GM12873 (cell line): ENCODE measurements at regions not wholly inside any gene's neighbourhood (a gene's known extent, or its start where the extent isn't known, plus 50 kb on each side); places are given as distances from the start of the nearest gene placed in this dataset.
A peak's percentile ranks its signal among the peaks of the same experiment; 100 is the strongest.

Experiments
- TF ChIP-seq, protein P1 (sequence below): IDR thresholded peaks from 2 replicates; pipeline ENCODE4 v1.5.1; 2012; ENCODE audit warnings: low read depth, mild to moderate bottlenecking, moderate library complexity, low read length, control low read depth; ENCODE audit not compliant: insufficient read depth; ENCODE audit errors: missing control alignments

DNA sequence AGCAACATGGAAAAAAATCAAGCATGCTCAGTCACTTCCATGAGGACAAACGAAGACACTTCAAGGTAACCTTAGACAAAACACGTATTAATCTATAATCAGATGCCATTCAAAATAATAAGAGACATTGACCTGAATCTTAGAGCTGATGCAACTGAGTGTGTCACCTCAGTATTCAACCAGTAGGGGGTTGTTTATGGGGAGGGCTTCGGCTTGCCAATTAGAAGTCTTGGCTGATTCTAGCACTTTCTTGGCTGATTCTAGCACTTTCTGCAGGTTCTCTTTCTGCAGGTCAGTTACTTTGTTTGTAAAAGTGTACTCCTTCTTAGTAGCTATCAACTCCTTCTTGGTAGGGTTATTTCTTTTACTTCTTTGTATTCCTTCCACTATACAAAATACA is 317.6 kb downstream of the ENC1 start:
- TF ChIP-seq, protein P1, sequence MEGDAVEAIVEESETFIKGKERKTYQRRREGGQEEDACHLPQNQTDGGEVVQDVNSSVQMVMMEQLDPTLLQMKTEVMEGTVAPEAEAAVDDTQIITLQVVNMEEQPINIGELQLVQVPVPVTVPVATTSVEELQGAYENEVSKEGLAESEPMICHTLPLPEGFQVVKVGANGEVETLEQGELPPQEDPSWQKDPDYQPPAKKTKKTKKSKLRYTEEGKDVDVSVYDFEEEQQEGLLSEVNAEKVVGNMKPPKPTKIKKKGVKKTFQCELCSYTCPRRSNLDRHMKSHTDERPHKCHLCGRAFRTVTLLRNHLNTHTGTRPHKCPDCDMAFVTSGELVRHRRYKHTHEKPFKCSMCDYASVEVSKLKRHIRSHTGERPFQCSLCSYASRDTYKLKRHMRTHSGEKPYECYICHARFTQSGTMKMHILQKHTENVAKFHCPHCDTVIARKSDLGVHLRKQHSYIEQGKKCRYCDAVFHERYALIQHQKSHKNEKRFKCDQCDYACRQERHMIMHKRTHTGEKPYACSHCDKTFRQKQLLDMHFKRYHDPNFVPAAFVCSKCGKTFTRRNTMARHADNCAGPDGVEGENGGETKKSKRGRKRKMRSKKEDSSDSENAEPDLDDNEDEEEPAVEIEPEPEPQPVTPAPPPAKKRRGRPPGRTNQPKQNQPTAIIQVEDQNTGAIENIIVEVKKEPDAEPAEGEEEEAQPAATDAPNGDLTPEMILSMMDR = peak; percentile 31

DNA sequence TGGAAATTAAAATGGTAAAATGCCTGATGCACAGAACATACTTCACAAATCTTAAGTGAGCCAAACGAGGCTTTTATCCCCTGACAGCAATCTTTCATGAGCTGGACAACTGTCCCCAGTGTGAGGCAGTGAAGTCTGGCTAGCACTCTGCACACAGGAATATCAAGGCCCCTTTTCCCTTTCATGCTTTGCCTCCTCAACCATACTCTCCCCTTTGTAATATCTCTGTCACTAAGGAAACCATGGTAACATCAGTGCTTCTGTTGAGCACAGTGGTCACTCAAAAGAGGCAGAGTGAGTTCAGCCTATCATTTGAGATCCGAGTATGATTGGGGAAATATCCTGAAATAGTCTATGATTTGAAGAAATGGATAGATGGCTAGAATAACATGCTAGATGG is 318.3 kb downstream of the ENC1 start:
- TF ChIP-seq, protein P1 = no peak

DNA sequence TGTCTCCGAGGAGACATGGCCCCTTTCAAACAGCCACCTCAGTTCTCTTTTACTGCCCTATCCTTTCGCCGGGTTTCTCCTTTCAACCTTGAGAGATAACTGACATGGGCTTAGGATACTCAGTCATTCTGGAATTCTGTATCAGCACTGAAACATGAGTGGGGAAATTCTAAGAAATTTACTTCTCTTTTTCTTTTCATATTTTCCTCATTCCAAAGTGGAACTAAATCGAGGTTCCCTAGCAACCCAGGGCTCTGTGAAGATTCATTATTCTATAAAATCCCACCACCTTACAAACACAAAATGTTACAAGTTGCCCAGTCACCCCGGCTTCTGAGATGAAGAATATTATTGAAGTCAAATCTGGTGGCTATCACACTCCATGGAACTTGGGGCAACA is 319.2 kb downstream of the ENC1 start:
- TF ChIP-seq, protein P1 = no peak

DNA sequence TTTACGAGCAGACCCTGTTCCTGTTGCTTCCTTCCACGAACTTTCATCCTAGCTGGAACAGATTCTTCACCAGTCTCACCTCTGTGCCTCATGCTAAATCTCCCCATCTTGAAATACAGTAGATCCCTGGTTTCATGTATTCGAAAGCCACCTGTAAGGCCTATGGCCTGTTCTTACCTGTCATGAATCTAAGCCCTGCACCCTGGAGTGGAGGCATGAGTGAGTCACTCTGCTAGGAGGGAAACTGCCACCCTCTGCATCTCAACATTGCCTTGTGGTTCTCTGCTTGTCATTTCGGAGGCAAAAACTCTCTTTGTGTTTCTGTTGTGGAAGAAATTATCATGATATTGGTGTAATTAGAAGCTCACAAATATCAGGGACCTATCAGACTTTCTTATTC is 320.0 kb downstream of the ENC1 start:
- TF ChIP-seq, protein P1 = no peak

DNA sequence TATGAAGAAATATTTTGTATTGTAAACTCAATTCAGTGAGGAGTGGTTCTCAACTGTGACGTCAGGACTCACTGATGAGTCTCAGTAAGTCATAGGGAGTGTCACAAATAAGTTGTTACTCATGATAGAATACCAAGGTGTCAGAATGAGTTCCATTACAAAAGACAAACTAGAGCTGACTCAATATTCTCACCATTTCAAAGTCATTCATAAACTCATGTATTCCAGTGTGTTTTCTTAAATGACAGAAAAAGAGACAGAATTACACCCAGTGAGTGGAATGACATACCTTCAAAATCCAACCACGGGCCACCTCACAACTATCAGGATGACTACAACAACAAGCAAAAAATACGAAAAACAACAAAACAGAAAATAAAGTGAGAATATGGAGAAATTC is 321.5 kb downstream of the ENC1 start:
- TF ChIP-seq, protein P1 = no peak

DNA sequence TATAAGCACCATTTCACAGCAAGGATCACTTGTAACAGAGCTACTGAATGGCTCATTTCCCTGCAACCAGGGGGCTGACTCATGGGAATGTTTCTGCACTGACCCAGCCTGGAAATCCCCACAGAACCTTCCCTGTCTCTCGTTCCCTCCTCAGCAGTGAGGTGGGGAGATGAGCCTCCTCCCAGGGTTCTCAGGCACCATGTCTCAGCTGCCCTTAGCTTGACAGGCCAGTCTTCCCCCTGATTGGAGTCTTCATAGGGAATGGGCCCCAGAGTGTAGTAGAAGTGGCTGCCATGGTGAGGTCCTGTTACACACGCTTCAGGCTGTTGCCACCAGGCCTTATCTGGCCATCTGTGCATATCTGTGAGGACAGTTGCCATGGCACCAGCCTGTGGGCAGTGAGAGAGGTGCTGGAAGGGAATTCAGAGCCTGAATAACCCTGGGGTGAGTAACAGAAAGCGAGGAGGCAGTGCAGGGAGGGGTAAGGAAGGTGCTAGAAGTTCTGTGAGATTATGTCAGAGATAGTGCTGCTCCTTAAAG is 324.4 kb downstream of the ENC1 start:
- TF ChIP-seq, protein P1 = no peak

DNA sequence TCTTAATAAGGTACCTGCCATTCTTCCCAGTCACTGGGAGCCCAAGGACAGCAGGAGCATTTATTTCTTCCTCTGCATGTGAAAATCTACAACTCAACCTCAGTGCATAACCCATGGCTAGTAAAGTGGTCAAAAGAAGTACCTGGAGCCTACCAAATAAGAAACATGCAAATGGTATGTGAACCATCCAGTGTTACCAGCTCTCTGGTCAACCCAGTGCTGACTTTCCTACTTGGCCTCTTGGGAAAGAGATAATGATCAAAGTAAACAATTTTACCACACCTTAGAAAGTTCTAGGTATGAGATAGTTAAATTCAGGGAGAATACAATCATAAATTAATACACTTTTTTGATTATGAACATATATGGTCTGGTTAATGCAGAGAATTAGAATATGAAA is 325.6 kb downstream of the ENC1 start:
- TF ChIP-seq, protein P1 = no peak

DNA sequence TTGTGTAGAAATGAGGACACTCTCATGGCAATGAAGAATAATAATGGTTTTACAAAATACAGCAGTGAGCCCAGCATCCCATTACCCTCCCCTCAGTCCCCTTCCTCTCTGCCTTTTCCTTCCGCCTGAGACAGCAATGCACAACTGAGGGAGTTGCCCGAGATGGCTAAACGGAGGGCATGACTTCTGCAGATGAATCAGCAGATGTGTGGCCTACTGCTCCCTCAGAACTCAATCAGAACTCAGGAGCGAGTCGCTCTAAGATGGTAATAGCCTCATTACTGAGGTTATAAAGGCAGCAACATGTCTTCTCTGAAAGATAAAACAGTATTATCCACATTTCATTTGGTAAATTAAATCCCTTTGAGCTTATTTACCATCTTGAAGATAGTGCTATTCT is 326.6 kb downstream of the ENC1 start:
- TF ChIP-seq, protein P1 = no peak
